OCI-LY7 (cell line): ENCODE measurements at regions not wholly inside any gene's neighbourhood (a gene's known extent, or its start where the extent isn't known, plus 50 kb on each side); places are given as distances from the start of the nearest gene placed in this dataset.

Experiments used
- BruUV-seq: library from RNA; stranded (reverse); fragments of 400-500 nt; replicated peaks from 2 replicates; lab custom pipeline; 2021; lab: Mats Ljungman, UMichigan
- CTCF ChIA-PET: fragments of 300-600 bp; sonication (Branson Sonifier 250); formaldehyde crosslinking; loops from one replicate; lab custom pipeline; 2022; ENCODE audit warnings: antibody characterized with exemption; ENCODE audit not compliant: unreplicated experiment; lab: Charles Lee
- POLR2A ChIA-PET: fragments of 300-600 bp; sonication (Branson Sonifier 250); formaldehyde crosslinking; loops from one replicate; lab custom pipeline; 2022; ENCODE audit warnings: antibody characterized with exemption; lab: Charles Lee
- DNase-seq: peaks from one replicate; pipeline ENCODE4 v3.0.0-alpha.2; 2015; ENCODE audit warnings: low spot score
- H2AFZ ChIP-seq: fragments of 200-600 bp; sonication (generic), shearing (Covaris generic); 2 replicates; pipeline ENCODE4 v1.6.1; 2014; ENCODE audit warnings: mild to moderate bottlenecking, antibody characterized with exemption, low read length, moderate library complexity
- H3K27ac ChIP-seq: fragments of 200-600 bp; sonication (generic); 2 replicates; pipeline ENCODE4 v1.5.1; 2014; ENCODE audit warnings: mixed run types, low read depth, mild to moderate bottlenecking, moderate library complexity, low read length, inconsistent platforms; ENCODE audit not compliant: poor library complexity, severe bottlenecking
- H3K36me3 ChIP-seq: fragments of 200-600 bp; sonication (generic); 2 replicates; pipeline ENCODE4 v1.6.1; 2014; ENCODE audit warnings: mild to moderate bottlenecking, antibody characterized with exemption, low read length, moderate library complexity, mixed read lengths; ENCODE audit not compliant: insufficient read depth
- H3K4me1 ChIP-seq: fragments of 200-600 bp; sonication (generic); 2 replicates; pipeline ENCODE4 v1.5.1; 2014; ENCODE audit warnings: mild to moderate bottlenecking, low read length; ENCODE audit not compliant: insufficient read depth, poor library complexity, severe bottlenecking
- H3K4me2 ChIP-seq: fragments of 200-600 bp; sonication (generic); 2 replicates; pipeline ENCODE4 v1.6.1; 2014; ENCODE audit warnings: mild to moderate bottlenecking, low read length
- H3K4me3 ChIP-seq: fragments of 200-600 bp; sonication (generic); 2 replicates; pipeline ENCODE4 v1.5.1; 2014; ENCODE audit warnings: mild to moderate bottlenecking, low read depth, low read length; ENCODE audit not compliant: poor library complexity, severe bottlenecking
- H3K79me2 ChIP-seq: fragments of 200-600 bp; sonication (generic); 2 replicates; pipeline ENCODE4 v1.6.1; 2016; ENCODE audit warnings: low read depth, mild to moderate bottlenecking, low read length, moderate library complexity, mixed read lengths; ENCODE audit not compliant: insufficient read depth
- H3K9me2 ChIP-seq: fragments of 200-600 bp; sonication (generic); 2 replicates; pipeline ENCODE4 v1.6.1; 2016; ENCODE audit warnings: mild to moderate bottlenecking, low read length, mixed read lengths; ENCODE audit not compliant: insufficient read depth
- H3K9me3 ChIP-seq: fragments of 200-600 bp; sonication (generic); 2 replicates; pipeline ENCODE4 v1.6.1; 2014; ENCODE audit warnings: mild to moderate bottlenecking, mixed run types, low read length, mixed read lengths
- H4K20me1 ChIP-seq: fragments of 200-600 bp; sonication (generic); 2 replicates; pipeline ENCODE4 v1.6.1; 2014; ENCODE audit warnings: mild to moderate bottlenecking, antibody characterized with exemption, low read length, moderate library complexity, mixed read lengths; ENCODE audit not compliant: insufficient read depth
- EZH2phosphoT487 ChIP-seq: fragments of 200-600 bp; sonication (generic); IDR thresholded peaks from 2 replicates; pipeline ENCODE4 v1.6.1; 2018; ENCODE audit warnings: low read depth, borderline replicate concordance, mild to moderate bottlenecking, mixed run types, antibody characterized with exemption, low read length, moderate library complexity, mixed read lengths
- intact Hi-C: fragments of 100-400 bp; cut with micrococcal nuclease; formaldehyde crosslinking; loops from one replicate; pipeline ENCODE4 v1.10.0; 2022; ENCODE audit not compliant: unreplicated experiment
- TF ChIP-seq, protein P1 (sequence below): fragments of 200-600 bp; sonication (generic); conservative IDR thresholded peaks from 2 replicates; pipeline ENCODE4 v1.5.1; 2014; ENCODE audit warnings: mild to moderate bottlenecking, antibody characterized with exemption, low read length, moderate library complexity, mixed read lengths

DNA sequence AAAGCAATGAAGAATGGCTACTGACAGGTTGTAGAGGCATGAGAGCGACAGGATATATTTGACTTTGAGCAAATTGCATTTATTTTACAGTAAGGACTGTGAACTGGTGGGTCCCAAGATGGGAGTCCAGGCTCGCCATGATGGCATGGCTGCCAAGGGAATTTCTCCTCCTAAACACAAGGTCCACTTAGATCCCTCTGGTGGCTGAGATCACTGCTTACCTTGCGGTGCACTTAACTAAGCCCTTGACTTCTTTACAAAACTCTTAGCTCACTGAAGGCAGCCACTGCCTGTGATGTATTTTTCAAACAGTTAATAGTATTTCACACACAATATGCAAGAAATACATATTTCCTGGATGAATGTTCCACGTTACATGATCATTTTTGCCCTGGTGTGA, 50.3 kb upstream of the SORBS2 start:
- Histone ChIP-seq H4K20me1 (no peaks in the 10 kb centered on the region), H3K79me2 (no peaks in the 10 kb centered on the region), H3K4me3 (no peak overlapping the region), H2AFZ (no peak overlapping the region), H3K9me3 (peaks cover 11% of the 10 kb centered on the region; the same call in 1 of the 2 replicates), H3K27ac (no peak overlapping the region), H3K9me2 (no peaks in the 10 kb centered on the region), H3K4me2 (no peak overlapping the region), H3K4me1 (peaks cover under 1% of the 10 kb centered on the region), H3K36me3 (no peaks in the 10 kb centered on the region)
- DNase-seq = no peak
- POLR2A ChIA-PET = no interaction called here
- CTCF ChIA-PET = no interaction called here
- intact Hi-C loops = no loop called here
- no TSS peak for BruUV-seq
- no peak for TF ChIP-seq EZH2phosphoT487
- TF ChIP-seq, protein P1, sequence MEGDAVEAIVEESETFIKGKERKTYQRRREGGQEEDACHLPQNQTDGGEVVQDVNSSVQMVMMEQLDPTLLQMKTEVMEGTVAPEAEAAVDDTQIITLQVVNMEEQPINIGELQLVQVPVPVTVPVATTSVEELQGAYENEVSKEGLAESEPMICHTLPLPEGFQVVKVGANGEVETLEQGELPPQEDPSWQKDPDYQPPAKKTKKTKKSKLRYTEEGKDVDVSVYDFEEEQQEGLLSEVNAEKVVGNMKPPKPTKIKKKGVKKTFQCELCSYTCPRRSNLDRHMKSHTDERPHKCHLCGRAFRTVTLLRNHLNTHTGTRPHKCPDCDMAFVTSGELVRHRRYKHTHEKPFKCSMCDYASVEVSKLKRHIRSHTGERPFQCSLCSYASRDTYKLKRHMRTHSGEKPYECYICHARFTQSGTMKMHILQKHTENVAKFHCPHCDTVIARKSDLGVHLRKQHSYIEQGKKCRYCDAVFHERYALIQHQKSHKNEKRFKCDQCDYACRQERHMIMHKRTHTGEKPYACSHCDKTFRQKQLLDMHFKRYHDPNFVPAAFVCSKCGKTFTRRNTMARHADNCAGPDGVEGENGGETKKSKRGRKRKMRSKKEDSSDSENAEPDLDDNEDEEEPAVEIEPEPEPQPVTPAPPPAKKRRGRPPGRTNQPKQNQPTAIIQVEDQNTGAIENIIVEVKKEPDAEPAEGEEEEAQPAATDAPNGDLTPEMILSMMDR = no peak

DNA sequence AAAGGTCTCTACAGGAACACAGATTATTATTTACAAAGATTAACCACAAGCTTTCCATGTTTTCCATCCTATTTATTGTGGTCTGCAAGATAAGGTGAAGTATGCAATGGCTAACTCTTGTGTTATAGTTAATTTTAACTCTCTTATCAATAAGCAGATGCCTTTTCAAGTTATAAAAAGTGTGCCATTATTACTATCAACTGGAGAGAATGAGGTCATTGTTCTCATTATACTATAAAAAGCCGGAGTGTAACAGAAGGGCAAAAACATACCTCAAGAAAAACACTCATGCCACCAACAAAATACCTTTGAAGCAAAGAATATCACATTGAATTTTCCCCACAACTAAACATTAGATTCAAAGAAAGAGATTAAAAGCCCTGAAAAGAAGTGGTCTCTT, 52.0 kb upstream of the SORBS2 start:
- TF ChIP-seq, protein P1 = no peak
- no peak for TF ChIP-seq EZH2phosphoT487
- H3K9me3 ChIP-seq = no peaks in the 10 kb centered on the region
- no peak overlapping the region for H2AFZ ChIP-seq
- intact Hi-C loops = no loop called here
- no peak for DNase-seq
- peaks cover 6% of the 10 kb centered on the region for H3K4me1 ChIP-seq
- no peaks in the 10 kb centered on the region for H3K9me2 ChIP-seq
- H3K4me2 ChIP-seq = no peak overlapping the region
- BruUV-seq = no TSS peak
- CTCF ChIA-PET = no interaction called here
- POLR2A ChIA-PET = interaction anchor here (0.7 kb wide), 1 partner anchor 274 kb away, joined by 3 read pairs; no protein-coding TSS in a partner anchor
- no peaks in the 10 kb centered on the region for H3K79me2 ChIP-seq
- no peaks in the 10 kb centered on the region for H4K20me1 ChIP-seq
- no peaks in the 10 kb centered on the region for H3K36me3 ChIP-seq
- no peak overlapping the region for H3K27ac ChIP-seq
- no peak overlapping the region for H3K4me3 ChIP-seq

DNA sequence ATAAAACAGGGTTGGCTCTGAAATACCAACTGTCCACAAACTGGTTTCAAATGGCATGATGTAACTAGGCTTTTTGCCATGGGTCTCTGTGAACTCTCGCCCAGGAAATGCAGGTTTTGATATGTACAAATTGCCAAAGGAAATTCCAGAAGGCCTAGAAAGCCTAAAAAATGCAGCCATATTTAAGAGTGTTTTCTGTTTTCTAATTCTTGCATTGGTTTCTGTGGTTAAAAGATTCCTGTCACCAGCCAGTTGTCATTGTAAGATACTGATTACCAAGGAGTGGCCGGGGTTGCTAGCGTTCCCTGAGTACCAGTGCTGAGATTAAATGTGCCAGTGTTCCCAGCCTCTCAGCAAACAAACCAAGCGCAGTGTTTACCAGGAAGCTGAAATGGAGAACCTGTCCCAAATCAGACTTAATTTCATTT, 53.9 kb upstream of the SORBS2 start:
- Histone ChIP-seq H3K9me2 (no peaks in the 10 kb centered on the region), H3K4me3 (no peak overlapping the region), H4K20me1 (no peaks in the 10 kb centered on the region), H3K36me3 (no peaks in the 10 kb centered on the region), H2AFZ (no peak overlapping the region), H3K4me1 (peaks cover 6% of the 10 kb centered on the region), H3K4me2 (no peak overlapping the region), H3K79me2 (no peaks in the 10 kb centered on the region), H3K27ac (no peak overlapping the region), H3K9me3 (no peaks in the 10 kb centered on the region)
- intact Hi-C loops = no loop called here
- ChIA-PET CTCF (no interaction called here), POLR2A (interaction anchor here (0.7 kb wide), 1 partner anchor 33 kb away, joined by 3 read pairs; no protein-coding TSS in a partner anchor)
- no peak for DNase-seq
- TF ChIP-seq EZH2phosphoT487 = no peak
- TF ChIP-seq, protein P1 = no peak
- no TSS peak for BruUV-seq
